HG03066 (cell line): ENCODE measurements at regions not wholly inside any gene's neighbourhood (a gene's known extent, or its start where the extent isn't known, plus 50 kb on each side); places are given as distances from the start of the nearest gene placed in this dataset.
A peak's percentile ranks its signal among the peaks of the same experiment; 100 is the strongest.

ENCODE experiments used
- ATAC-seq: cut with Tn5 transposase; IDR thresholded peaks from one replicate; pipeline ENCODE4 v1.9.1; 2021; ENCODE audit warnings: low read depth; ENCODE audit not compliant: unreplicated experiment

DNA sequence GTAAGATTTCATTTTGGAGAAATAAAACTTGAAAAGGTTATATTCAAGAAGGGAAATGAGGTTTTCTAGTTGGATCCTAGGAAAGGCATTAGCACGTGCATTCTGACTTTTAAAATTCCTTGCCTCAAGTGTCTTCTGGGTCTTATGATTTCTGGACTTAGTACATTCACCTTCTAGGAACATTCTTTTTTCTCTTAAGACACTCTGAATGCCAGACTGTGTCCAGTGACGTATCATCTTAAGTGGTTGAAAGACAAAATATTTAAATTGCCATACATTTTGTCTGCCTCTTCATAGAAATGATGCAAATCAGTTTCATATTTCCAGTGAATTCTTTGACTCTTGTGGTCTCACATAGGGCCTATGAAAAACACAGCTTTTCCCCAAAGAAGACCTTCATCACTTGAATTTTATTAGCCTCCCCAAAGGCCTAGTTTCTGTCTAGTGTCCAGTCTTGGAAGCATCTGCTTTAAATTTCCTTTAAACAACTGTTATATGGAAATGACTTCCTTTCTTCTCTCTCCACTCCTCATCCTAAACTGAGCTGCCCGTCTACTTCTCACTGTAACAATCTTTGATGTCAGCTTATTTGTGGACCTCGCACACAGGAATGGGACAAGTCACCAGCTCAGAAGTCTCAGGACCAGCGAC lies 187.2 kb downstream of the HLX start:
- ATAC-seq, result no peak

DNA sequence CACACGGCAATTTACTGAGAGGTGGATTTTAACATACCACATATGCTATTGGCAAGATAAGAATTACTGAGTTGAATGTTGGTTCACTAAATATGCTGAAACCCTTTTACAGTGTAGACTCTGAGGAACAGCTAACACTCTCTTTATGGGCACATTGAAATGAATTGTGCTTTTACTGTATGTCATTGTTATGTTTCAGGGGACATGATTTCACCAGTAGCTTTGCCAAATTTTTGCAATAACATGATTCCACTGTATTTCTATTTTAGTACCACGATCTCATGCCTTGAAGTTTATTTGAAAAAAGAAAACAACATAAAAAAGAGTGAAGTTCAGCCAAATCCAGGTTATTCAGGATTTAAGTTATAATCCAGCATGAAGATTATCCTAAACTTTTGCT lies 188.5 kb downstream of the HLX start:
- no peak for ATAC-seq

DNA sequence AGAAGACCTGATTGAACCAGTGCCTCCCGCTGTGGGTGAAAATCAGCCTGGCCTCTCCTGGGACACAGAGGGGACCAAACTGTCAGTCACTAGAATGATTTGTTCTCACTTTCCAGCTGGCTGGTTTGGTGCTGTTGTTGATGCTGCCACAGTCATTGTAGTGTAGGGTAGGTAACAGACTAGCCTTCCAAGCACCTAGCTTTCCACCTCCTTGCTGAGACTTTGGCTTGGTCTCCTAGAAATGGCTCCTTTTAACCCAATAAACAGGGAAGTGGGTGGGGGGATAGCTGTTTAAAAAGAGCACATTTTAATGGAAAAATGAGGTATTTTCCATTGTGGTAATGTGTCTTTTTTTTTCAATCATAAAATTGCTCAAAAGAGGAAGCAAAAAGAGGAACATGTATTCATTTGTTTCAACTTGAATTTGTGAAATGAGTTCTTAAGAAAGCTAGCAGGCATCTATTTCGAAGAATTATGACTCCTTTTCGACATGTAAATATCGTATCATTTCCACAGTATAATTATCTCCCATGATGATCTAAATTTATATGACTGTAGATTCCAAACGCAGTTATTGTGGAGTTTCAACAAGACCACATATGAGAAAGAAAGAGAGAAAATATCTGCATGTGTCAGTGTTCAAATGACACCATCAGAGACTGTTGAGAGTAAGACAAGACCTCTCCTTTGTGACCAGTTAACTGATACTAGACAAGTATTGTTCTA lies 190.1 kb downstream of the HLX start:
- peak; percentile 89 for ATAC-seq

DNA sequence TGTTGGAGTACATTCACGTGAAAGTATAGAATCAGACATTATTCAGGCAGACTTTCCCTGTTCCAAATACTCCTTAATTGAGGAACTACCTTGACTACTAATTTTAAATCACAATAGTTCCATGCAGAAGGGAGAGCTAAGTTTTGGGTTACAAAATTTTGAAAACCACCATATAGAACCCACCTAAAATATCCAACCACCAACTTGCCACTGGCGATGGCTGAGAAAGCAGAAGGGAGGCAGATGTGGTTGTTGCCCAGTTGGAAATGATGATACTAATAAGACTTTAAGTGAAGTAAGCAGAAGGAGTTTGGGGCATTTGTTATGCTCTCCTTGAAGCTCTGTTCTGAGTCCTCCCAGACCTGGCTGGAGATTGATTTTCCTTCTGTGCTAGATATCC lies 190.7 kb downstream of the HLX start:
- no peak for ATAC-seq

DNA sequence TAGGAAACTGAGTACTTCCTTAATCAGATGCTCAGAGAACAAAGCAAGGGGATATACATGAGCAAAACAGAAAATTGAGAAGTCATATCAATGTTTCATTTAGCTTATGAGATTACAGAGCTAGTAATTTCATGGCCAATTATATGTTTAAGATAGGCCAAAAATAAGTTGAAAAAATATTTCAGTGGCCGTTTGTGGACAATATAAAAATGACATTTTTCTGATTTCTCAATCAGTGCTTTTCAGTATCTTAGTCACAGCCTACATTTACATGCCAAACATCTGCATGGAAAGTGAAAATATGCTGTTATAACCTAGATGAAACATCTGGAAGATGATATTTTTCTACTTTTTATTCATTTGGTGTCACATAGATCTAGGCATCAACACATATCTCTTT lies 192.5 kb downstream of the HLX start:
- no peak for ATAC-seq

DNA sequence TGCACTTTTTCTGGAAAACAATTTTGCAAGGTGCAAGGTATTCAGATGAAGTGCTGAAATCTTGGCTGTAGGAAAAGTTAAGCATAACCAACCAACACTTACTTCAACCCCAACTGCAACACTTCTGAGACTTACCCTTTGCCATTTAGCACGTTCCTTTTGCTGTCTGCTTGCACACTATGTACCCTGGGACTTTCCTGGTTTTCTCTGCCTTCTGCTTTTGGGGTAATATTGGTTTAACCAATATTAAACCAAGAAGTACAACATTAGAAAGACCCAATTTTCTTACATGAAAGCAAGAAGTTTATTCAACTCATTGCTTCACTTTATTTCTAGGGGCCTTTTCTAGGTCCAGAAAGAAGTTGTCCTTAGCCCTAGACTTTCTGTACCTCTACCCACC lies 193.0 kb downstream of the HLX start:
- no peak for ATAC-seq

DNA sequence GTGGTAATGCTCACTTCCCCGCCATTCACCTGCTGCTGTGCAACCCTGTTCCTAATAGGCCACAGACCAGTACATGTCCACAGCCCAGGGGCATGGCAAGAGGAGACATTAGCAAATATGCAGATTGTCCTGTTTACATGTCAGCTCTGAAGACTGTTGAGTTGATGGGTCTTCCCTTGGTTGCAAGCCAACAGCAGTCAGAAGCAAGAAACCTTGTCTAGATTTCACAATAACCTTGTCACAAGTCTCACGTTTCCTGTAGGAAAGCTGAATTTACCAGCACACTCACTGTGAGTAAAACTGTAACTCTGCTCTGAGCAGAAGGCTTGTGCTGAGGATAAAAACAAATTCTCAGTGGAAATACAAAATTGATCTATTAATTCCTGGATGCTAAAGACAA lies 195.1 kb downstream of the HLX start:
- no peak for ATAC-seq

DNA sequence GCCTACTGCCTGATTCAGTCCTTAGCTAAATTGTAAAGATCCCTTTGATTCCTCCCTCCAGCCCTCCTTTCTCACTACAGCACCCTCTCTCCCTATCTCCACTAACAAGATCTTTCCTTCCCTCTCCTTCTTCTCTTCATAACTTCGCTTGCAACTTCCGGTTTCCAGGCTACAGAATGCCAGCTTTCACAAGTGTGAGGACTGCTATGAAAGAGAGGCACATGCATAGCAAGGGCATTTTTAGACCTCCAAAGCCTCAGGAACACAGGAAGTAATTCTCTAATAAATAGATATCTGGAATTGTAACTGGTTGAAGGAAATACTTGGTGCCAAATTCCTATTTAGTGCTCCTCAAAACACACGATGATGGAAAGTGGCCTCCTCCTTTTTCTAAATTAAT lies 196.7 kb downstream of the HLX start:
- no peak for ATAC-seq

DNA sequence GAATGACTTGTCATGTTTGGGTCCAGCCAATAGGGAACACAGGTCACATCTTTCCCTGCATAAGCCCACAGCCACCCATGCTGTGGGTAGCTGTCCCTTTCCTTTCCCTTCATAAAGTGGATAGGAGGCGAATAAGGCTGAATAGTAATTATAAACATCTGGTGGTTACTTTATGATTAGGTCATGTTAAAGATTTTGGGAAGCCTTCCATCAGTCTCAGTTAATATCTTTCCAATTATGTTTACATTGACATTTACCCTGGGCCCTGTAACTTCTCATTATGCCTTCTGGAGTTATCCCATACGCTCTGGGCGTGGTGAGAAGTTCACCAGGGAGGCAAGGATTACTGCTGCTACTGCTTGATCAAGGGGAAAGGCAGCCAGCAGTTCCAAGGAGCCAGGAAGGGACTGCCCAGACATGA lies 197.2 kb downstream of the HLX start:
- ATAC-seq, result no peak

DNA sequence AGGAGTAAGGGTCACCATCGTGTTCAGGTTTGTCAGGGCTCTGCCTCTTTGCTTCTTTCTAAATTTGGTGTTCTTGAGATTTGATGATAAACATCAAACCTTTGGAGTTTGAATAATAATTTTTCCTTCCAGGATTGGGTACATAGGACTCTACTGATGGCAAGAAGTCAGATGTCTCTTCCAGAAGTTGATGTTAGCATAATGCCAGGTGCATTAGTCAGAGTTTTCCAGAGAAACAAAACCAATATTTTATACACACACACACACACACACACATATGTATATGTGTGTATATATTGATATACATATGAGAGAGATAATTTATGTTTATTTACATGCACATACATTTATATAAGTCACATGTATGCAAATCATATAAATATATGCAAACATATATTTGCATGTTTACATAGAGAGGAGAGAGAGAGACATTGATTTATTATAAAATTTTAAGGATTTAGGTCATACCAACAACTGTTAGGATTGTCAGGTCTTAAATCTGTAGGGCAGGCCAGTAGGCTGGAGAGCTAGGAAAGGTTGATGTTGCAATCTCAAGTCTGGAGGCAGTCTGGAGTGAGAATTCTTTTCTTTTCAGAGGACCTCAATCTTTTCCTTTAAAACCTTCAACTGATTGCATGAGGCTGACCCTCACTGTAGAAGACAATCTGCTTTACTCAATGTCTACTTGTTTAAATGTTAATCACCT lies 199.2 kb downstream of the HLX start:
- ATAC-seq, result no peak

DNA sequence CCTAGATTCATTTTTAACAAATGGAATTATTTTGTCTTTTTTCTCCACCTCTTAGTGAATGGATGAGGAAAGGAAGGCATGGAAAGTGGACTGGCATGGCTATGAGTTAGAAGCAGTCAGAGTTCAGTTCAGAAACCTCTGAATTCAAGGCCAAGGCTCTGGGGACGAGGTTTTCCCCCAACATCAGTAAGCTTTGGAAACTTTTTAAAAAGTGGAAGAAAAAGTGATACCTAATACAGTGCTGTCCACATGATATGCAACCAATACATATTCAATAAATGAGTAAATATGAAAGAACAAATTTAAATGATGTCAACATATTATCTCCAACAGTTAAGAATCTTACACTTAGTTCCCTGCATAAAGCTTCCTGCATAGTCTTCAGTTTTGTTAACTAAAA lies 204.7 kb downstream of the HLX start:
- ATAC-seq, result no peak

DNA sequence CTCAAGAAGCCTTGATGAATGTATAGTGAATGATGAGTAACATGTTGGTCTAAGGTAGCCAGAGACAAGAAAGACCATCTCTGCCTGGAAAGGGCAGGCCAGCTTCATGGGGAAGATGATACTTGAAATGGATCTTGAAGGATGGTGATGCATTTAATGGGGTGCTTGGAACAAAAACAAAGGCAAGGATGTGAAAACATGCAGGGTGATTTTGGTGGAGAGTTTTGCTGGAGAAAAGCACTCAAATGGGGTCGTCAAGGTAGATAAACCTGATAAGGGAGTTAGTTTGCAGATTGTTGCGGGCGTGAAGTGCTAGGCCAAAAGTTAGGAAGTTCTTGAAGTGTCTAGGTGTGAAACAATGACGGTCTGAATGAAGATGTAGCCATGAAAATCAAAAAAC lies 205.4 kb downstream of the HLX start:
- ATAC-seq, result no peak

DNA sequence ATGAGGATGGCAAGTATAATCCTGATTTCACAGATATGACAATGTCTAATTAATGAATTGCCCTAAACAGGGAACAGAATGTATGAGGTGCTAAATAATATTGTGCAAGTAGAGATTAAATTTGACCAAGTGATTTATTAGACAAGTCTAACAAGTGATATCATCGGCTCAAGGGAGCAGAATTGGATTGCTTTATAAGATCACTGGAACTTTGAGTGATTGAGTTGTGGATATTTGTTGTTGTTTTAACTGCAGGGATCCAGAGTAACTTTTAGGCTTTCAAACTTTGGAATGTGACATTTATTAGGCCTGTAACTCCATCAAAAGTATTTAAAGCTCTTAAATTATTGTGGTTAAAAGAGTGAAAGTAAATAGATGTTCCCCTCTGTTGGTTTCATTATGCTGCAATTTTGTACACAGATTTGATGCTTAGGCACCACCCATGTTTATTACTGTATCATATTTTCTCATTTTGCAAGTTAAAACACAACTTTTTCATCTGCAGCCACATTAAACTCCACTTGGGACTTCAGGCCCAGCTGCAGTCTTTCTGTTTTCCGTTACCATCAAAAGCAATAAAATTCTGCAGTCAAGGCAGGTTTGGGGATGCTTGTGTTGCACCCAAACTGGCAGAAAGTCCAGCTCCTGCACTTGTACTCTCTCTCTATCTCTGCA lies 206.6 kb downstream of the HLX start:
- no peak for ATAC-seq

DNA sequence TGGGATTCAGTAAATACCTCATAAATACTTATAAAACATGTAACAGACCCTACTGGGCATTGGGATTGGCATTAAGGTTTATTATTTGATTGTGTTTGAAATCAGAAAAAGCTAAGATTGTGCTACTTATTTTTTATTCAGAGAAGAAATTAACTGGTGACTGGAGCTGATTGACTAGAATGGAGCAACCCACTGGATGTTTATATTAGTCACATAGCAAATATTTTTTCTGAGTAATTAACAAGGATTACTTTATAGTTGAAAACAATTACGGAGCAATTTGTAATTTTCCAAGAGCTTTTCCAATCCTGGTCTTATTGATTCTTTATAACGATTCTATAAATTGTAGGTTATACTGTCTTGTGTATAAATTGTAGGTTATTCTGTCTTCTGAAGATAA lies 208.7 kb downstream of the HLX start:
- ATAC-seq, result no peak

DNA sequence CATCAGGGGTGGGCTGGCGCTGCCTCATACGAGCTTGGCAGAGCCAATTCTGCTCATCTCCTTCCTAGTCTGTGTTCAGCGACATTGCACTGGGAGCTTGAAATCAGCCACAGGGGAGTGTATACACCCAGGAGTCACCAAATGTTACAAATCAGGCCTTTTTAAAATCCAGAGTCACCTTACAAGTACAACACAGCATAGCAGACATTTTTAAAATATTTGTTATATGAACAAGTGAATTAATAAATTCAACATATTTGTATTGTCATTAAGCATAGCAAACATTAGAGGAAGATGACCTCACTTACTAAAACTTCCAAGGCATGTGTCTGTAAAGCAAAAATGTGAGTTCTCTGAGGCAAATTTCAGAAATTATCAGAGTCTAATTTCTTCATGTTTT lies 210.0 kb downstream of the HLX start:
- no peak for ATAC-seq

DNA sequence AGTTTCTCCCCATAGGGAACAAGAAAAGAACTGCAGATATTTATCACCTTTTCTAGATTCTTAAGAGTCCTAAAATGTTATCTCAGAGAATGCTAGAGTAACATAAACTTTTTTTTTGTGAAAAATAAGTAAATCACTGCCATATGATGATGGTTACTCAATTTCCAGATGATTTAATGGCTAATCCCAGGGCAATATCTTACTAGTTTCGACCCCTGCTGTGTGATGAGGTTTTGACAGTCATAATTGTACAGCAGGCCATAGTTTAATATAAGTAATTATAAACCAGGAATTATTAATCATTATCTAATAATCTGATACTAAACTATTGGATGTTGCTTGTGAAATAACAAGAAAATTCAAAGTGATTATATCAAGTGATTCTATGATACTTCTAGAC lies 210.6 kb downstream of the HLX start:
- ATAC-seq, result no peak

DNA sequence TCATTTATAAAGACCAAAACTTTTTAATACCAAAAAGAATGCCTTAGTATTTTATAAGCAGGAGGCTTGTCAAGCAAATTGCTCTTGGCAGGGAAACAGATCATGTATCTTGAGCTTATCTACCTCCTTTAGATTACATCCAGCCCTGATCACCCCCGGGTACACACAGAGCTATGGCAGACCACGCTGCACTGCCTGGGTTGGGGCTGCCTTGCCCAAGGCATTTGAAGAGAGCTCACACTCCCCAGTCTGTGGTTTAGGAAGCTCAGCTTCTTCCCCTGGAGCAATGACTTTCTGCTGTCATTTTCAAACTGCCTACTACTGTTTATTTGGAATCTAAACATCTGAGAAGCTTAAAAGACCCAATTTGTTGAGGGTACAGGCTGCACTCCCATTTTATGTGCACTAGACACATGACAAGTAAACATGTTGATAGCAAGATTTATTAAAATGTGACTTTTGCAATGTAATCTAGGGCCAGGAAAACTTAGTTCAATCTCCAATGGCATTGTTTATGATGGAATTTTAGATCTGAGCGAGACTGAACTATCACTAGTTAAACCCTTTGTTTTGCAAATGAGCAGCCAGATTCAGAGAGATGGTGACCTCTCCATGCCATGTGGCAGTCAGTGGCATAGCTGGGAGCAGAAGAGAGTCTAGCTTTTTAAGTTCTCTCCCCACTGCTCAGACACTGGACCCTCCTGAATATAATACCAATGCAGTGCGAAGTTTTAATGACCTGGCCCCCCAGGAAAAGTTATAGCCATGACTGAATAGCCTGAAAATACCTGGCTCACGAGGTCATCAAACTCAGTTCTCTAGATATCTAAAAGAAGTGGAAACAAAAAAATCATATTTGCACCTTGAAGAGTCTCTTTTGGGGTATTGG lies 214.9 kb downstream of the HLX start:
- no peak for ATAC-seq

DNA sequence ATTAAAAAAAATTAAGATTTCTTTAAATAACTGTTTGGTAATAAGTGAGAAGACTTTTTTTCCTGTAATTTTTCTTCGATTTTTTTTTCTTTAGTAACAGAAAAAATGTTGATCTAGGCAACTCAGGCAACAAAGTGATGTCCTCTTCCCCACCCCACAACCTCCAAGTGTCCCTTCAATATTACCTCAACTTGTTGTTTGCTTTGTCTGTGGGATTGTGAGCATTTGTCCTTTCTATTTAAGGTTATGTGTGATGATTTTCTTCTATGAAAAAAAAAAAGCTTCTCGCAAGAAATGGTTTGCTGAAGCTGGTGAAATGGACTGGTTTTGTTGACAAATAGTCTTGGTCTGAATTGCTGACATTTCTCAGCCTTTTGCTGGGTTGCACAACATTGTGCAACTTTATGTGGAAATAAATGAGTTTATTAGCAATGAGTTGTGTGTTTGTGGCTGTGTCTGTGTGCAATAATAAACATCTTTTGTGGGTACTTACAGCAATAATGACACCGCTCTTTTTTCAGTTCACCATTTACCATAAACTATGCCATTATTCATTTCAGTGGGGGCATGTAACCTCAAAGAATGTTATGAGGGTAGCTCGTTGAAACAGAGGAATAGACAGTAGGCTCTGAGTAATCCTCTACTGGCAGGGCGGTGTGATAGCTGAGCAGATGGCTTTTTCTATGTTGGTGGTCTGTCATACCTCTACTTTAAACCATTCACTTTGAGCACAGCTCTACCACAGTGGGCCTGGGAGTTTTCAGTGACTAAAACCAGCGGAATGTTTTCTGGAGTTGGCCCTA lies 218.4 kb downstream of the HLX start:
- no peak for ATAC-seq
